Aorta (tissue), 5 donors: ENCODE measurements at regions not wholly inside any gene's neighbourhood (a gene's known extent, or its start where the extent isn't known, plus 50 kb on each side); places are given as distances from the start of the nearest gene placed in this dataset.

Source experiments
- ATAC-seq: fragments of 200-7000 bp; cut with Tn5 transposase; one replicate; pipeline ENCODE4 v1.9.1; 2022; ENCODE audit warnings: moderate library complexity; ENCODE audit not compliant: low FRiP score
- DNase-seq, 2 donors: peaks; one replicate each; pipeline ENCODE4 v3.0.0-alpha.2; 2020
- H3K27ac ChIP-seq, 2 donors: one replicate each; pipeline ENCODE4 v1.5.1; 2013; ENCODE audit warnings: low read length in 2 of 2, mild to moderate bottlenecking in 2 of 2, moderate library complexity in 2 of 2, control low read depth in 1 of 2, inconsistent platforms in 1 of 2, low read depth in 1 of 2
- H3K27me3 ChIP-seq, 2 donors: one replicate each; pipeline ENCODE4 v1.6.1; 2013; ENCODE audit warnings: control low read depth in 1 of 2, low read length in 1 of 2, mild to moderate bottlenecking in 1 of 2, moderate library complexity in 1 of 2; ENCODE audit not compliant: insufficient read depth in 2 of 2, control insufficient read depth in 1 of 2
- H3K36me3 ChIP-seq, 2 donors: one replicate each; pipeline ENCODE4 v1.6.1; 2013; ENCODE audit warnings: control low read depth in 1 of 2, low read length in 1 of 2, mild to moderate bottlenecking in 1 of 2; ENCODE audit not compliant: insufficient read depth in 2 of 2, control insufficient read depth in 1 of 2
- H3K4me1 ChIP-seq, 2 donors: one replicate each; pipeline ENCODE4 v1.6.1; 2013; ENCODE audit warnings: low read length in 2 of 2, control low read depth in 1 of 2, mild to moderate bottlenecking in 1 of 2, moderate library complexity in 1 of 2; ENCODE audit not compliant: insufficient read depth in 2 of 2, control insufficient read depth in 1 of 2
- H3K4me3 ChIP-seq, 2 donors: one replicate each; pipeline ENCODE4 v1.5.1; 2013; ENCODE audit warnings: low read length in 2 of 2, control low read depth in 1 of 2, mild to moderate bottlenecking in 1 of 2
- H3K9me3 ChIP-seq: one replicate; pipeline ENCODE4 v1.6.1; 2013; ENCODE audit warnings: mild to moderate bottlenecking, low read length; ENCODE audit not compliant: control insufficient read depth
- WGBS, 2 donors: extraction: QIAGEN DNeasy Blood & Tissue Kit; methylation state at CpG; one replicate each; pipeline ENCODE4 v1.1.7; 2013; 5-methylcytosine and 5-hydroxymethylcytosine counted together
- intact Hi-C, 2 donors: fragments of 100-400 bp; cut with DNase I; formaldehyde crosslinking; loops; one replicate each; pipeline versions ENCODE4 v1.14.2 to v1.15.0; 2022
- donor health status: healthy with polysubstance abuse.
- donor health status: Bipolar disorder and iron deficiency.
- donor health status: DM: no; HTN: no; CAD: no.
- donor health status: DM: no; HTN: no; CAD: no.
- donor health status: DM: yes; HTN: yes; CAD: no.

GRCh38 chr10:69684020-69684980 is 54.3 kb downstream of the FAM241B start:
- 54 to 56% methylated on average over 13 to 17 of the region's 17 CpGs for WGBS, 2 donors
- intact Hi-C loops = loop anchor here in 1 of 2 donors (5.0 kb wide), 1 partner anchor 37 kb away; no protein-coding TSS in a partner anchor
- Histone ChIP-seq H3K27ac (peak overlapping the region in 1 of 2 donors; percentile 77), H3K4me1 (no peaks in the 10 kb centered on the region), H3K27me3 (no peaks in the 10 kb centered on the region), H3K4me3 (no peak overlapping the region), H3K9me3 (no peaks in the 10 kb centered on the region), H3K36me3 (no peaks in the 10 kb centered on the region)
- peak in 1 of 2 donors; percentile 65 for DNase-seq
- ATAC-seq = peak; percentile 70

- Histone ChIP-seq H3K27me3 (no peaks in the 10 kb centered on the region), H3K4me1 (no peaks in the 10 kb centered on the region), H3K4me3 (no peak overlapping the region), H3K27ac (peak overlapping the region in 1 of 2 donors; percentile 77), H3K36me3 (no peaks in the 10 kb centered on the region), H3K9me3 (no peaks in the 10 kb centered on the region)
- no peak for ATAC-seq
- DNase-seq = no peak
- WGBS, 2 donors = 52 to 55% methylated on average over 4 of the region's 4 CpGs
- intact Hi-C loops = loop anchor here in 1 of 2 donors (5.0 kb wide), 1 partner anchor 38 kb away; no protein-coding TSS in a partner anchor
Observed at GRCh38 chr10:69684981-69685353, 54.9 kb downstream of the FAM241B start.

DNA sequence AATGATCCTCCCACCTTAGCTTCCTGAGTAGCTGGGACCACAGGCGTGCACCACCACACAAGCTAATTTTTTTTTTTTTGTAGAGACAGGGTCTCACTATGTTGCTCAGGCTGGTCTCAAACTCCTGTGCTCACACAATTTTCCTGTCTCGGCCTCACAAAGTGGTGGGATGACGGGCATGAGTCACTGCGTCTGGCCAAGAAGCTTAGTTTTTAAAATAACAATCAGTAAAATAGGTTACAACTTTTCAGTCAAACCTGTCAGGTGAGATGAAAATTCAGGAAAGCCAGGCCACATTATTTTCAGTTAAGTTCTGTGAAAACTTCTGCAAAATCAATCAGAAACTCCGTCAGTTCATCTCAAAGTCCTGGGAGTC is 55.4 kb downstream of the FAM241B start:
- H3K9me3 ChIP-seq = no peaks in the 10 kb centered on the region
- DNase-seq (no peak), ATAC-seq (no peak)
- 59 to 60% methylated on average over 5 of the region's 5 CpGs for WGBS, 2 donors
- no peaks in the 10 kb centered on the region for H3K4me1 ChIP-seq
- no peak overlapping the region for H3K4me3 ChIP-seq
- H3K36me3 ChIP-seq = no peaks in the 10 kb centered on the region
- no peaks in the 10 kb centered on the region for H3K27me3 ChIP-seq
- intact Hi-C loops = no loop called here
- H3K27ac ChIP-seq = peak overlapping the region in 1 of 2 donors; percentile 39

- WGBS, 2 donors = 35 to 37% methylated on average over 18 of the region's 18 CpGs
- ATAC-seq (peak; percentile 64), DNase-seq (peak; percentile 92 to 93)
- Histone ChIP-seq H3K9me3 (no peaks in the 10 kb centered on the region), H3K4me3 (no peak overlapping the region), H3K36me3 (no peaks in the 10 kb centered on the region), H3K27me3 (no peaks in the 10 kb centered on the region), H3K27ac (peak overlapping the region in 1 of 2 donors; percentile 39), H3K4me1 (no peaks in the 10 kb centered on the region)
- intact Hi-C loops = no loop called here
Observed at GRCh38 chr10:69685802-69686585, 55.9 kb downstream of the FAM241B start.

DNA sequence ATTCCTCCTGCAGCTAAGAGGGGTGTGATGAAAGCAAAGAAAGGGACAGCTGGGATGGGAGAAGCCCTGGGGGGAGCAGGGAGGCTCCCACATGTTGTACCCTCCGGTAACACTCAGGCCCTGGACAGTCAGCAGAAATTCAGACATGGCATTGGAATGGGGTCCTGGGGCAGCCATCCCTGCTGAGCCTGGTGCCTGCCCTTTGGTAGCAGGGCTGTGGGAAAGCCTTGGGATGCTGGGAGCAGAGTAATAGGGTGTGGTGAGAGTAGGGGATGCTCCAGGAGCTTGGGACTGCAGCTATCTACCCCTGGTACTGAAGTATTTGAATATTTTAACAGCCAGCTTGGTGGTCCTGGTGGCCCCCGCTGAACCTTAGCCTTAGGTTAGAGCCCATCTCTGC is 56.8 kb downstream of the FAM241B start:
- WGBS, 2 donors = 96 to 100% methylated on average over 2 of the region's 2 CpGs
- no peak overlapping the region for H3K4me3 ChIP-seq

DNA sequence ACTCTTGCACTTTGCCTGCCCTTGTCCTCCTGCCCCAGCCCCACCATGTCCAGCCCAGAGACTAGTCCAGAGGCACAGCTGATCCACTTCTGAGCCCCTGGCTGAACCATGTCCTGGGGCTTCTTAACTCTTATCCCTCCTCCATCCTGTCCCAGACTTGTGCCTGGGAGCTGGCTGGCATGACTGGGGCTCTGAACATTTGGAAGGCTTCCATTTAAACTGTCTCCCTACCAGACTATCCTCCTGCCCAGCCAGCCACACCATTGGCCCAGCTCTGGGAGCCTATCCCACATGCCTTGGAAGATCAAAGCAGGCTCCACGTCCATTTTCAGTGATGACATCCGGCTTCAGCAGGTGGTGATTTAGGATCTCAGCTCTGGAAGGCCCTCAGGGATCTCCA is 57.4 kb downstream of the FAM241B start:
- no peak overlapping the region for H3K27ac ChIP-seq
- ATAC-seq (no peak), DNase-seq (no peak)
- intact Hi-C loops = no loop called here
- no peaks in the 10 kb centered on the region for H3K9me3 ChIP-seq
- WGBS, 2 donors = 82 to 96% methylated on average over 2 of the region's 2 CpGs
- no peak overlapping the region for H3K4me3 ChIP-seq
- no peaks in the 10 kb centered on the region for H3K36me3 ChIP-seq
- no peaks in the 10 kb centered on the region for H3K4me1 ChIP-seq
- no peaks in the 10 kb centered on the region for H3K27me3 ChIP-seq

More for the DNA sequence above, 56.8 kb downstream of the FAM241B start:
- intact Hi-C loops = no loop called here
- H3K36me3 ChIP-seq = no peaks in the 10 kb centered on the region
- ATAC-seq (no peak), DNase-seq (no peak)
- H3K9me3 ChIP-seq = no peaks in the 10 kb centered on the region
- no peaks in the 10 kb centered on the region for H3K27me3 ChIP-seq
- H3K27ac ChIP-seq = peak overlapping the region in 1 of 2 donors; percentile 39
- no peaks in the 10 kb centered on the region for H3K4me1 ChIP-seq

GRCh38 chr10:69692267-69692666 is 62.2 kb downstream of the FAM241B start:
- Histone ChIP-seq H3K27me3 (no peaks in the 10 kb centered on the region), H3K4me1 (no peaks in the 10 kb centered on the region), H3K36me3 (no peaks in the 10 kb centered on the region), H3K9me3 (no peaks in the 10 kb centered on the region), H3K27ac (no peak overlapping the region), H3K4me3 (no peak overlapping the region)
- intact Hi-C loops = no loop called here
- no peak for DNase-seq
- 78 to 86% methylated on average over 6 of the region's 6 CpGs for WGBS, 2 donors
- ATAC-seq = no peak

DNA sequence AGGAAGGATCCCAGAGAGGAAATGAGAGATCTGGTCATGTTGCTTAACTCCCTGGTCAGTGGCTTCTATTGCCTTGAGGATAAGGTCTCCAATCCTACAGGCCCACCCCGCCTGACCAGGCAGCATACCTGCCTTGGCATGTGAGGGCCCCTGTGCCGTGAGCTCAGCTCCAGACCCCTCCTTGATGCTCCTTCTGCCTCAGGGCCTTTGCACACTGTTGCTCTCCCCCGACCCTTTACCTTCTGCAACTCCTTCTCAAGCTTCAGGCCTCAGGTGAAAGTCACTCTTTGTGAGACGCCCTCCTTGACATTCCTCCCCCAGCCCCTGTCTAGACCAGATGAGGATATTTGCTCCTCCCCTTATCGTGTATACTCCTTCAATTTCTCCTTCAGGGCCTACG is 62.8 kb downstream of the FAM241B start:
- Histone ChIP-seq H3K9me3 (no peaks in the 10 kb centered on the region), H3K4me3 (no peak overlapping the region), H3K36me3 (no peaks in the 10 kb centered on the region), H3K27me3 (no peaks in the 10 kb centered on the region), H3K4me1 (no peaks in the 10 kb centered on the region), H3K27ac (no peak overlapping the region)
- 96 to 98% methylated on average over 6 of the region's 6 CpGs for WGBS, 2 donors
- no peak for ATAC-seq
- intact Hi-C loops = no loop called here
- DNase-seq = no peak
